NOMO-1 (cell line): ENCODE measurements at regions not wholly inside any gene's neighbourhood (a gene's known extent, or its start where the extent isn't known, plus 50 kb on each side); places are given as distances from the start of the nearest gene placed in this dataset.
A peak's percentile ranks its signal among the peaks of the same experiment; 100 is the strongest.

Source experiments
- DNase-seq, 2 experiments: peaks; one replicate each; lab custom pipeline; 2025; ENCODE audit not compliant: unreplicated experiment in 2 of 2; lab: John Stamatoyannopoulos, UW

DNA sequence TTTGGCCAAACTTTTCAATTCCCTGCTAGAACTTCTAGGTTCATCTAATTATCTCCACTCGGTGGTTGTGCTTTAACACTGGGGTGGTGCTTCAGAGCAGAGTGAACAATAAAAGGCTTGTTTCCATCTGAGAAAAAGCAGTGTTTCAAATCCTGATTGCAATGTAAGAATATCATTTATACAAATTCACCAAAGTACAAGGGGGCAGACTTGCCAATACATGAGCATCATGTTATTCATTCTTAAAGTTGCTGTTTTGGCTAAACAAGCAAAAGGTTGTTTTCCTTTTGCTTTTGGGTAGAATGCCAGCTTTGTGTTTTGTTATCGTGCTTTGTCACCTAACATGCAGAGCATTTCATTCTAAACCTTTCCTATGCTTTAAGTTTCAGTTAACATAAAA, 78.5 kb upstream of the UBAC2 start:
- DNase-seq = no peak

DNA sequence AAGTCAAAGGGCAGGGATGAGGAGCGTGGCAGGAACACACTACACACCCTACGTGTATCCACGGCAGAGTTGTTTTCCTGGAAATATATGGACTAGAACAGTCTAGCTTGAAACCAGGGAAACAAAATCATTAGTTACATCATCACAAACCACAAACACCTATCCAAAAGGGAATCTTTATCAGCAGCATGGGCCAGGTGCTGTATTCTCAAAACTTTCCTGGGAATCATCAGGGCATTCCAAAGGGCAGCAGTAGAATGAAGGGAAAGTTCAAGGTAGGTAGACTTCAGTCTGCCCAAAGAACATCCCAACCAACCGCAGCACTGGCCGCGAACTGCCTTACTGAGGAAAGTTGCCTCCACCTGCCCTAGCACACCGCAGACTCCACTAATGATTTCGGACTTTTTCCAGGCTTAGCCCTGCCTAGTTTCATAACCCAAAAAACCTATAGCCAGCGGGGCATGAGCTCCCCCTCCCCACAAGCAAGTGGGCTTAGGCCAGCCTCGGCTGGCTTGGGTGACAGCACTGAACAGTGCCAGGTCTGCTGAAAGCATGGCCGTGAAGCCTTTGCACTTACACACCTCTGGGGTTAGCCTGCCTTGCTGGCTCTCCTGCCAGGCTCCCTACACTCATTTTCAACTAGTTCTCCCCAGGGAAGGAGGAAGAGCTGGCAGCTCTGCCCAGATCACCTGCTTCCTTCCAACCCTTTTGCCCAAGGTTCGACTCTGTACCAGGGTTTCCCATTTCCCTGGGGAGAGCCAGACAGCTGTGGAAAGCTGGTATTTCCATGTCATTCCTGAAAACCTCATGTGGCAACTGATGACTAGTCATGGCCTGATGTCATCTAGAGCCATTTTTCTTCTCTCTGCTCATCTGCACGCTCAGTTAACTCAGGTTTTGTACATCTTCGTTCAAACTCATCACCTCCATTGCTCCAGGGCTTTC, 77.3 kb upstream of the UBAC2 start:
- no peak for DNase-seq

DNA sequence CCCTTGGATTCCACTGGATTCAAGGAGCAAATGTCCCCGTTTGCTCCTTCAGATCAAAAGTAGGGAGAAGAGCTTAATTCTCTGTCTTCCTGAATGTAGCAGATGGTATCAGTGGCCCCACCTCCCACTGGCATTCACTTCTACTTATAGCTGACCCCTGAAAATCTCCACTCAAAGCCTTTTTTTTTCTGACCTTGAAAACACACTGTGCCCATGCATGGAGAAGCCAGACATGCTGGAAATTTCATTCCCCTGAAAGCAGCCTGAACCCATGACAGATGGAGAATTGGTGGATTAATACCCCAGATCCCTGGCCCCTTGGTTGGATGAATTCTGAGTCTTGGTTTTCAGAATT, 76.6 kb upstream of the UBAC2 start:
- no peak for DNase-seq

DNA sequence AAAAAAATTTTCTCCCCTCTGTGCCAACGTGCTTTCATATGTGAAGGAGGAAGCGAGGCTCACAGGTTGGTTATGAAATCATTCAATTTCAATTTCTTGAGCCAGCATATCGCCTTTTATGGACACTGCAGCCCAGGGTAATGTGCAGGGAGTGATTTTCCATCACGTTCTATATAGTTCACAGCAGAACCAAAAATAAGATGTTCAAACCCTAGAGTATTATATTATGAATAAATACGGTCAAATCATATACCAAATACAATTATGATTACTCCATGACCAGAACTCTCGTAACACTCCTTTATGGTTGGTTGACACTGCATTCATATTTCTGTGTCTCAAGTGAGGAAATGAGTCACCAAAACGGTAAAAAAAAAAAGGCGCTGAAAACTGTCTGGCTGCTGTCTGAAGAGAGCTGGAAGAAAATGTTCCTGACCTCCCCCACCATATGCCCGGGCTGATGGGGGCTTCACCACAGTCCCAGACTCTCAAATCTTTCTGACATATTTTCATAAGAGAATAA, 75.8 kb upstream of the UBAC2 start:
- peak; percentile 78 to 96 for DNase-seq

DNA sequence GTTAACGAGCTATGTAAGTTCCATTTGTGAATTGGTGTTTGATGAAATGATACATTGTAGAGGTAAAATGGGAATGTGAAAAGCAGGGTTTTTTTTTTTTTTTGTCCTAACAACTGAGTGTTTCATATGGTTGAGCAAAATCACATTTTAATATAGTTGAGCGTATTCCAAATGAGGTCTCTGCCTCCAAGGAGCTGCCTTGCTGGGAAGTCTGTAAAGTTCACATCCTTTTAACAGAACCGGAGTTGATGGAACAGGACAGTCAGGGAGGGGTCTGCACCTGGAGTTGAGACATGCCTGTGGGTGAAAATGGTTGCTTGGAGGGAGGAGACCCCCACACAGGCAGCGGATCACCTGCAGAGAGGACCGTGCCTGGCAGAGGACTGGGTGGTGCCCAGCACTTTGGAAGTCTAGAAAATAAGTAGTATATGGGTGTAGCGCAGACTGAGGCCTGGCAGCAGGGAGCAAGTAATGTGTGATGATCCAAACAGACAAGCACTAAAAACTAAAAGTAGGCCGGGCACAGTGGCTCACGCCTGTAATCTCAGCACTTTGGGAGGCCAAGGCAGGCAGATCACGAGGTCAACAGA, 75.2 kb upstream of the UBAC2 start:
- DNase-seq = no peak

DNA sequence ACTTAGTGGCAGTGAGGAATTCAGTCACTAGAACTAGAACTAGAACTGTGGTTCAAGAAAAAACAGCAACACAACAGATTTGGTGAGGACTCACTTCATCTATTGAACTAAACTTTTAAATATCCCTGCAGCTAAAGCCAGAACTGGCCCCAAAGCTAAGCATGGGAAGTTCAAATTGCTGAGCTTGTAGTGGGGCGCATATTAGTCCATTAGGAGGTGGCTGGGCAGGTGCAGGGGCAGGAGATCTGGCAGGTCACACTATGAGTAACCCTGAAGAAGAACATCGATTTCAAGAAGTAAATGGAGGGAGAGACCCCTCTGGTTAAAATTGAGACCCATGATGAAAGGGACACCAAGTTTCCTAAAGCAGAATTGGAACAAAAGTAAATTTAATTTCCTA, 73.8 kb upstream of the UBAC2 start:
- DNase-seq = no peak

DNA sequence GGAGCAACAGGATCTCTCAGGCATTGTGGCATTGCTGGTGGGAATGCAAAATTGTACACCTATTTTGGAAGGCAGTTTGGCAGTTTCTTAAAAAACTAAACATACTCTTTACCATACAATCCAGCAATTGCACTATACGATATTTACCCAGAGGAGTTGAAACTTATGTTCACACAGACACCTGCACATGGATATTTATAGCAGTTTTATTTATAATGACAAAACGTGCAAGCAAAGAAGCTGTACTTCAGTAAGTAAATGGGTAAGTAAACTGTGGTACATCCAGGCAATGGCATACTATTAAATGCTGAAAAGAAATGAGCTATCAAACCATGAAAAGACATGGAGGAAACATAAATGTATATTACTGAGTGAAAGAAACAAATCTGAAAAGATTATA, 71.6 kb upstream of the UBAC2 start:
- no peak for DNase-seq

DNA sequence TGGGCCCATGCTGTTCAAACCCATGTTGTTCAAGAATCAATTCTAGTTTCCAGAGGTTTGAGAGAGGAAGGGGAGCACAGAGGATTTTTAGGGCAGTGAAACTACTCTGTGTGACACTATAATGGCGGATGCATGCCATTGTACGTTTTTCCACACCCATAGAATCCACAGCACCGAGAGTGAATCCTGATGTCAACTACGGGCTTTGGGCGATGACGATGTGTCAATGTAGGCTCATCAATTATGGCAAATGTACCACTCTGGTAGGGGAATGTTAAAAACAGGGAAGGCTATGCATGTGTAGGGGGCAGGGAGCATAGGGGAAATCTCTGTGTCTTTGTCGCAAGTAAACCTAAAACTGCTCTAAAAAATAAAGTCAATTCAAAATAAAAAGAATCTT, 70.7 kb upstream of the UBAC2 start:
- DNase-seq = no peak

DNA sequence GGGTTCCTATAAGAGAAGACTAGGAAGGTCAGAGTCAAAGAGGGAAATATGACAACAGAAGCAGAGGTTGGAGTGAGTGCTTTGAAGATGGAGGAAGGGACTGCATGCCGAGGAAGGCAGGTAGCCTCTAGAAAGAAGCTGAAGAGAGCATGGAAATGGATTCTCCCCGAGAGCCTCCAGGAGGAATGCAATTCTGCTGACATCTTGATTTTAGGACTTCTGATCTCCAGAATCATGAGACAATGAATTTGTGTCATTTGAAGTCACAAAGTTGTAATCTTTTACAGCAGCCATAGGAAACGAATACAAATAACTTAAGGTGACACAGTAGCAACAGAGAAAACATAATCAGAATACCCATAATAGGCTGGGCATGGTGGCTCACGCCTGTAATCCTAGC, 69.2 kb upstream of the UBAC2 start:
- no peak for DNase-seq

DNA sequence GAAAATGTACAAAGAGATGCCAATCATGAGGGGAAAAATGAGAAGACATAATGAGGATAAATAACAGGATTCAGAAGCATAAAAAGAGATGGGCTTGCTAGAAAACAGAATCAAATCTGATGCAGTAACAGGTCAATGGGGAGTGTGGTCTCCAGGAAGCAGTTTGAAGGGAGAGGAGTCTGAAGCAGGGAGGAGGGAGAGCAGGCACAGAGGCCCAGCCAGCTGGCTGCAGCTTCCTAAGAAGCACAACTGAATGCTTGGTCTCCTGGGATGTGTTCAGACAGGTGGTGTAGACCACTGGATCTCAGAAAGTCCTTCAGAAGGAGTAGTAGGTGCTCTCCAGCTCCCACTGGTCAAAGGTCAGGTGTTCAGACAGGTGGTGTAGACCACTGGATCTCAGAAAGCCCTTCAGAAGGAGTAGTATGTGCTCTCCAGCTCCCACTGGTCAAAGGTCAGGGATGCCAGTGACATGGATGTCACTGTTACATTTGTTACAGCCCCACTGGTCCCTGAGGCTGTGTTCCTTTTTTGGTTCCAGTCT, 68.3 kb upstream of the UBAC2 start:
- no peak for DNase-seq

DNA sequence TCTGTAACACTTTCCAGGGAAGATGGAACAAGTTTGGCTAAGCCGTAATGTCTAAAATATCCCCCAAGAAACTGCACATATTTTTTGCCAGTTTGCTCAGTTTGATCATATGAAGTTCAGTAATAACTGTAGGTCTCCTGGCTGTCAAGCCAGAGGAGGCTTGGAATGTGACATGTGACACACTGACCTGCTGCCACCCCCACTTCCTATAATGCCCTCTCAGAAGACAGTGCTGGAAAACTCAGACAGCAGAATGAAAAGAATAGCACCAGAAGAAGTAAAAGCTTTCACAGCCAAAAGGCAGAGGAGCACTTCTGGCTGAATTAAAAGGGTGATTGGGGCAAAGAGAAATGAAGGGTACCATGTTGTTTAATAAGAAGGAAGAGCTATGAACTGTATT, 67.4 kb upstream of the UBAC2 start:
- DNase-seq = no peak

DNA sequence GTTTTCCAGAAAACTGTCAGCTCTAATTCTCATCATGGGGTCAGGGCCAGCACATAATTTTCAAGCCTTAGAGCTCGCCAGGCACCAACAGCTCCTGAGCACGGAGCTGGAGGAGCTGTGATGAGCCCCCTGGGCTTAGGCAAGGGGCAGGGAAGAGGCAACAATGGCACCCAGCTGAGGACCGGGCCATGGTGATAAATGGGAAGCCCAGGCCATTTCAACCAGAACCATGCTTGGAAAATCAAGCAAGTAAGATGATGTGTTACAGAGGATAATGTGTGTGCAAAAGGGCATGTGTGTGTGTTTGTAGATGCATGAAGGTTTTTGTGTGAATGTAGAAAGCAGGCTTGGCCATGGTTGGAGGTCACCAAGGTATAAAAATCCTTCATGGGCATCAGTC, 66.8 kb upstream of the UBAC2 start:
- DNase-seq = no peak

DNA sequence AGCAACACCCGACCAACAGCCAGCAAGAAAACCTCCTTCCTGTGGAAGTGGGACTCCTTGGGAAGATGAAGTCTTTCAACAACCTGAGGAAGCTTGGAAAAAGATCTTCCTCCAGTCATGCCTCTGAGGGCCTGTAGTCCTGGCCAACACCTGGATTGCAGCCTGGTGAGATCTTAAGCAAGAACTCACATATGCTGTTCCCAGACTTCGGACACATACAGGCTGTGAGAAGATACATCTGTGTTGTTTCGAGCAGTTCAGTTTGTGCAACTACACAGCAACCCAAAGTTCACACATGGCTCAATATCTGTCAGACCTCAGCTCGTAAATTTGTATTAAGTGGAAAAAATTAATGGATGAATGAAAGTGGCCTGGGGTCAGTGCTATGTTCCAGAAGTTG, 65.1 kb upstream of the UBAC2 start:
- DNase-seq = no peak

DNA sequence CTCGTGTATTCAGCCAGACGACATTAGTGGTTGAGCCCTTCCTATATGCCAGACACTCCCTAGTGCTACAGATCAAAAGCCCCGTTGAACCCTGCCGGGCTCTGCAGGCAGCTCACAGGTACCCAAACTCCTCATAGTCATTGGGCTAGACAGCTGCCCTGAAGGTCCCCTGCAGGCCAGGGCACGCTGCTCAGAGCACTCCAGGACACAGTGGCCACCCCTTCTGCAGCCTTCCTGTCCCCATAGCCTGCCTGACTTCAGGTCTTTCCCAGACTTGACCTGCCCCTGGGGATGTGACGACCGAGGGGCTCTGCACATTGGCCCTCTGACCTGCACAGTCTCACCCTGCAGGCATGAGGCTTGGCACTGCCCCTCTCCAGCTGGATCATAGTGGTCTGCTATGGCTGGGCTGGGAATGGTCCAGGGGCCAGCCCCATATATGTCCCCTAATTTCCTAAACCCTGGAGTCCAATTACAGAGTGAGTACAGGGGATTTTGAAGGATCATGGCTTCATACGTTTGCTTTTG, 64.2 kb upstream of the UBAC2 start:
- DNase-seq = no peak

DNA sequence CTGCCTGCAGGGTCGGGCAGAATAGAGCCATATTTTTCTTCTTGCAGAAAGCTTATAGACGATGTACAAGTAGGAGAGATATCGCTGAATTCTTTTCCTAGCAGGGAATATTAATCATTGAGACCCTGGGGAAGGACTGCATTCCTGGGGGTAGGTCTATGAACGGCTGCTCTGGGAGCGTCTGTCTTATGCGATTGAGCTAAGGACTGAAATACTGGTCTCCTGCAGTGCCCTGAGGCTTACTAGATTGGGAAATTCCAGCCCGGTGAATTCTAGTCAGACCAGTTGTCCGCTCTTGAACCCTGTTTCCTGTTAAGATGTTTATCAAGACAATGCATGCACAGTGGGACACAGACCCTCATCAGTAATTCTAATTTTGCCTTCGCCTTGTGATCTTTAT, 59.8 kb upstream of the UBAC2 start:
- no peak for DNase-seq

DNA sequence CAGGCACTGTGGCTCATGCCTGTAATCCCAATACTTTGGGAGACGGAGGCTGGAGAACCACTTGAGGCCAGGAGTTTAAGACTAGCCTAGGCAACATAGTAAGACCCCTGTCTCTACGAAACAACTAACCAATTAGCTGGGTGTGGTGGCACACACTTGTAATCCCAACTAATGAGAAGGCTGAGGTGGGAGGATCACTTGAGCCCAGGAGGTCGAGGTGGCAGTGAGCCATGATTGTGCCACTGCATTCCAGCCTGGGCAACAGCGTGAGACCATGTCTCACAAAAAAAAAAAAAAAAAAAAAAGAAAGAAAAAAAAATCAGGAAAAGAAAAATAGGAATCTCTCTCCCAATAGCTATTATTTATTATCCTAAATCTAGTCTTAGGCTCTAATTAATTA, 56.8 kb upstream of the UBAC2 start:
- DNase-seq = no peak

DNA sequence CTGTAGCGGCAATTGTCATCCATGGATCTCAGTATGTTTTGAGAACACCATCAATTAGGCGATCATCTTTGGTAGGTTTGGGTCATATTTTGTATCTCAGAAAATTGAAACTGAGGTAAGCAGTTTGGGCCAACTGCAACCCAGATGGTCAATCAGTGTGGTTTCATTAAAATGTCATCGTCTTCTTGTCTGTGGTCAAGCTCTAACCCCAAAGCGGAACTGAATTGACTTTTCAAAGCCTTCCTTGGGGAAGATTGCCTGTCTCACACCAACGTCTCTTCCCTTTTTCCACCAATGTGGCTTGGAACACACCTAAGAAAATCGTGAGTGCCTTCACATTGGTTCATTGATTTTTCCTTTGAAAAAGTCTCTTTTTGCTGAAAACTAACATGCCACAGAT, 56.3 kb upstream of the UBAC2 start:
- peak; percentile 80 to 91 for DNase-seq

DNA sequence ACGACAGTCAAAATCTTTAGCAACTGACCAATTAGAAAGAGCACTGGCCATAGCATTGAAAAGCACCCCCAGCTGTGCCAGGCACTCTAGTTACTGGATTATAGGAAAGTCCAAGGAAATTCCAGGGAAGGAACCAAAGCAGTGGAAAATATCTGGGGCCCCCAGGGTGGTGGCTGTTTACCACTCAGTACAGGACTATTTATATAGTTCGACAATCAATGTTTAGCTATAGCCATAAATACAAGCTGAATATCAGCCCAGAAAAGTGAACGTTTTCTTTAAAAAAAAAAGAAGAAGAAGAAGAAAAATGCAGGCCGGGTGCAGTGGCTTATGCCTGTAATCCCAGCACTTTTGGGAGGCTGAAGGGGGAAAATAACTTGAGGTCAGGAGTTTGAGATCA, 55.2 kb upstream of the UBAC2 start:
- no peak for DNase-seq

DNA sequence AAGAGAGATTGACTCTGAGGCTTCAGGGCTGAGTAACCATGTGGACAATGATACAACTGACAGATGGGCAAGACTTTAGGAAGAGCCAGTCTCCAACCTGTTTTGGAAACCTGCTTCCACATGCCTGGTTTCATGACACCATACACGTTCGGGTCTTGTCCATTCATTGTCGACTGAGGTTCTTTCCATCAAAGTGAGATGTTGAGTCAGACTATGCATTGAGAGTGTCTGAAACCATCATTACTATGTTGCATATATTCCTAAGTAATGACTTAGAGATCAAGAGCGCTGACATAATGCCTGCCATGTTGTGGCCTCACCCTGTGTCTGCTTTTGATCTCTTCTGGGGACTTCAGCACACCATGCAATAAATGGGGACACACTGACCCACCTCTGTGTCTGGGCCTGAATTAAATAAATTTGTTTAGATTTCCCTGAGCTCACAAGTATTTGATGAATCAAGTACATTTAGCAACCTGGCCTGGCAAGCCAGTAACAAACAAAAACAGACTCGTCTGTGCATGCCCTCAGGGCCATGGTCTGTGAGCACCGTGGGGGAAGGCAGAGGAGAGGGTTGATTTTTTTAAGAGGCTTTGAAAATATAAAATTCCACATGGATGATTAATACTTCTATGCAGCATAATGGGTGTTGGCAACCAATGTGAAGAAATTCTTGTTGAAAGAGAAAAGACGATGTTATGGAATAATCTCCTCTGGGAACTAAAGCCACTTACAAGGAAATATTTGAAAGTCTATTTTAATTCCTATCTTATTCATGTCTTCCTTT, 49.9 kb upstream of the UBAC2 start:
- DNase-seq = no peak
